ENCODE measurements at regions not wholly inside any gene's neighbourhood (a gene's known extent, or its start where the extent isn't known, plus 50 kb on each side); places are given as distances from the start of the nearest gene placed in this dataset.
A peak's percentile ranks its signal among the peaks of the same experiment; 100 is the strongest.

DNA sequence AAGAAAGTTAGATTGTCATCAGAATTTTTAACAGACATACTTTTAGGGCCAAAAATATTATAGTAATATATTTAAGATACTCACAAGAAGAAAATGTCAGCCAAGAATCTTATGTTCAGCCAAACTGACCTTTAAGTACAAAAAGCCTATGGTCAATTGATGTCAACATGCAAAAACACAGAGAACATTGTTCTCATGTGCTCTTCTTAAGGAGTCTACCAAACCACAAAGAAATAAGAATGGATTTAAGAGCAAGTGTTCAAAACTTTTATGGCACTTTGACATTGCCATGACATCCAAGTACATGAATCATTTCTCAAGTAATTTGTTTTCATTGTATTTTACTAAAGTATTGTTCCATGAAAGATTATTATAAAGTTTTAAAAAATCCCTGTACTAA lies 180.4 kb downstream of the TMEM26 start:
- H3K4me3 ChIP-seq, result no peak overlapping the region

GRCh38 chr10:61271127-61271780 lies 181.9 kb downstream of the TMEM26 start:
- no peaks in the 10 kb centered on the region for H3K27me3 ChIP-seq (replicated peaks; ENCODE audit: insufficient read depth)
- H3K27ac ChIP-seq, result no peak overlapping the region
- no peak overlapping the region for H3K4me3 ChIP-seq
- H3K36me3 ChIP-seq, result no peaks in the 10 kb centered on the region
- no peak for DNase-seq (ENCODE audit: low spot score)
- intact Hi-C loops (cut with DNase I), result no loop called here
- WGBS, result 40% methylated on average over 3 of the region's 3 CpGs
- TF ChIP-seq CTCF (IDR thresholded peaks at IDR 0.05) (peak in 3 of 4 experiments; percentile 18 to 42 (median 19)), POLR2A (IDR thresholded peaks at IDR 0.05) (no peak)
- no peaks in the 10 kb centered on the region for H3K9me3 ChIP-seq
- no peaks in the 10 kb centered on the region for H3K4me1 ChIP-seq (replicated peaks)

More for the DNA sequence above, 180.4 kb downstream of the TMEM26 start:
- Histone ChIP-seq H3K36me3 (no peaks in the 10 kb centered on the region), H3K4me1 (replicated peaks) (no peaks in the 10 kb centered on the region), H3K9me3 (no peaks in the 10 kb centered on the region), H3K27ac (no peak overlapping the region), H3K27me3 (replicated peaks; ENCODE audit: insufficient read depth) (no peaks in the 10 kb centered on the region)
- intact Hi-C loops (cut with DNase I), result no loop called here
- no peak for TF ChIP-seq POLR2A (IDR thresholded peaks at IDR 0.05)
- TF ChIP-seq CTCF (IDR thresholded peaks at IDR 0.05), result no peak
- no peak for TF ChIP-seq POLR2AphosphoS5 (IDR thresholded peaks at IDR 0.05)
- no peak for DNase-seq (ENCODE audit: low spot score)

GRCh38 chr10:61263518-61263917 lies 189.7 kb downstream of the TMEM26 start:
- 54% methylated on average over 1 of the region's 1 CpG for WGBS
- Histone ChIP-seq H3K4me1 (replicated peaks) (no peaks in the 10 kb centered on the region), H3K27me3 (replicated peaks; ENCODE audit: insufficient read depth) (no peaks in the 10 kb centered on the region), H3K36me3 (no peaks in the 10 kb centered on the region), H3K27ac (no peak overlapping the region), H3K4me3 (no peak overlapping the region), H3K9me3 (no peaks in the 10 kb centered on the region)
- intact Hi-C loops (cut with DNase I), result no loop called here
- TF ChIP-seq POLR2A (IDR thresholded peaks at IDR 0.05) (no peak), POLR2AphosphoS5 (IDR thresholded peaks at IDR 0.05) (no peak), CTCF (IDR thresholded peaks at IDR 0.05) (no peak)
- DNase-seq (ENCODE audit: low spot score), result no peak

- WGBS, result 76% methylated on average over 3 of the region's 3 CpGs
- TF ChIP-seq POLR2A (IDR thresholded peaks at IDR 0.05), result no peak
- intact Hi-C loops (cut with DNase I), result no loop called here
- Histone ChIP-seq H3K27me3 (replicated peaks; ENCODE audit: insufficient read depth) (no peaks in the 10 kb centered on the region), H3K9me3 (no peaks in the 10 kb centered on the region), H3K36me3 (no peaks in the 10 kb centered on the region), H3K4me3 (no peak overlapping the region), H3K4me1 (replicated peaks) (no peaks in the 10 kb centered on the region), H3K27ac (no peak overlapping the region)
- no peak for DNase-seq (ENCODE audit: low spot score)
These were observed 190.5 kb downstream of the TMEM26 start for GRCh38 chr10:61262486-61263261.

DNA sequence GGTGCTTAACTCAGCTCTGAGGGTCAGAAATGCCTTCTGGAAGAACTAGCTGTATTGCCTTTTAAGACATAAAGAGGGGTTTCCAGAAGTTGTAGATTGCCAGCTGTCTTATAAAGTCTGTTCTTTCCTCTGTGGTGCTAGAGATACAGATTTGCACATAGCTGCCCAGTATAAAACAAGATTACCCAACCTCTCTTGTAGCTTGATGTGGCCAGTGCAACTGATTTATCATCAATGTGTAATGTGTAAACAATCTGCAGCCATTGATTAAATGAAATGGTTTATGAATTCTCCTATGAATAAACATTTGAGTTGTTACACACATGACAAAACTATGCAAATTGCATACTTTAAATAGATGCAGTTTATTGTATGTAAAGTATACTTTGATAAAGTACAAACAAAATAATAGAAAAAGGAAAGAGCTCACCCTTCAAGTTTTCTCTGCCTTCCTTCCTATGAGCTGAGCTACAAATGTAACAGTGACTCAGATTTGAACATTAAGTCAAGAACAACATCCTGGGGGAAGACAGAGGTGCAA lies 195.2 kb downstream of the TMEM26 start:
- DNase-seq (ENCODE audit: low spot score), result no peak
- H3K4me3 ChIP-seq, result no peak overlapping the region
- H3K4me1 ChIP-seq (replicated peaks), result no peaks in the 10 kb centered on the region
- no peaks in the 10 kb centered on the region for H3K36me3 ChIP-seq
- no peak for TF ChIP-seq CTCF (IDR thresholded peaks at IDR 0.05)
- no peak for TF ChIP-seq POLR2AphosphoS5 (IDR thresholded peaks at IDR 0.05)
- TF ChIP-seq POLR2A (IDR thresholded peaks at IDR 0.05), result no peak
- no peaks in the 10 kb centered on the region for H3K27me3 ChIP-seq (replicated peaks; ENCODE audit: insufficient read depth)
- H3K9me3 ChIP-seq, result no peaks in the 10 kb centered on the region
- no peak overlapping the region for H3K27ac ChIP-seq
- intact Hi-C loops (cut with DNase I), result no loop called here

All from prostate gland (tissue), 2 donors.